ENCODE measurements at regions not wholly inside any gene's neighbourhood (a gene's known extent, or its start where the extent isn't known, plus 50 kb on each side); places are given as distances from the start of the nearest gene placed in this dataset.
"Not testable (repeated sequence)": the region's sequence is repeated elsewhere in the genome, so short reads cannot be mapped to it uniquely, and the experiment has no call there.

- TF ChIP-seq EZH2 (IDR thresholded peaks at IDR 0.05; ENCODE audit: low read length, unreplicated experiment); CTCF (conservative IDR thresholded peaks at IDR 0.05; ENCODE audit: low read depth, low read length): not testable (repeated sequence)
Measured at GRCh38 chr12:127154830-127155229, 1112.1 kb upstream of the TMEM132C start.

All from PC-3 (cell line).